ENCODE measurements at regions not wholly inside any gene's neighbourhood (a gene's known extent, or its start where the extent isn't known, plus 50 kb on each side); places are given as distances from the start of the nearest gene placed in this dataset.

- DNase-seq: no peak
- Histone ChIP-seq H3K27ac (ENCODE audit: insufficient read depth, low read length, poor library complexity, severe bottlenecking) (no peak overlapping the region), H3K27me3 (replicated peaks; ENCODE audit: control insufficient read depth, insufficient read depth, low read length, poor library complexity, severe bottlenecking) (no peaks in the 10 kb centered on the region), H3K9me3 (ENCODE audit: control insufficient read depth, low read length) (no peaks in the 10 kb centered on the region), H3K4me3 (ENCODE audit: insufficient read depth, low read depth, low read length, poor library complexity, severe bottlenecking) (no peak overlapping the region), H3K36me3 (ENCODE audit: control insufficient read depth, insufficient read depth, low read length) (no peaks in the 10 kb centered on the region), H3K4me1 (ENCODE audit: control insufficient read depth, insufficient read depth, low read length, poor library complexity, severe bottlenecking) (no peaks in the 10 kb centered on the region)
These were observed 1261.6 kb upstream of the TMEM132C start for GRCh38 chr12:127005406-127005805.

GRCh38 chr12:127006972-127007371, 1260.0 kb upstream of the TMEM132C start:
- DNase-seq: no peak
- Histone ChIP-seq H3K4me3 (ENCODE audit: insufficient read depth, low read depth, low read length, poor library complexity, severe bottlenecking) (no peak overlapping the region), H3K27ac (ENCODE audit: insufficient read depth, low read length, poor library complexity, severe bottlenecking) (no peak overlapping the region), H3K9me3 (ENCODE audit: control insufficient read depth, low read length) (no peaks in the 10 kb centered on the region), H3K4me1 (ENCODE audit: control insufficient read depth, insufficient read depth, low read length, poor library complexity, severe bottlenecking) (no peaks in the 10 kb centered on the region), H3K36me3 (ENCODE audit: control insufficient read depth, insufficient read depth, low read length) (no peaks in the 10 kb centered on the region), H3K27me3 (replicated peaks; ENCODE audit: control insufficient read depth, insufficient read depth, low read length, poor library complexity, severe bottlenecking) (no peaks in the 10 kb centered on the region)

GRCh38 chr12:127008755-127009403, 1258.1 kb upstream of the TMEM132C start:
- no peaks in the 10 kb centered on the region for H3K36me3 ChIP-seq (ENCODE audit: control insufficient read depth, insufficient read depth, low read length)
- DNase-seq: no peak
- no peak overlapping the region for H3K27ac ChIP-seq (ENCODE audit: insufficient read depth, low read length, poor library complexity, severe bottlenecking)
- no peaks in the 10 kb centered on the region for H3K4me1 ChIP-seq (ENCODE audit: control insufficient read depth, insufficient read depth, low read length, poor library complexity, severe bottlenecking)
- H3K4me3 ChIP-seq (ENCODE audit: insufficient read depth, low read depth, low read length, poor library complexity, severe bottlenecking): no peak overlapping the region
- no peaks in the 10 kb centered on the region for H3K9me3 ChIP-seq (ENCODE audit: control insufficient read depth, low read length)
- H3K27me3 ChIP-seq (replicated peaks; ENCODE audit: control insufficient read depth, insufficient read depth, low read length, poor library complexity, severe bottlenecking): no peaks in the 10 kb centered on the region

GRCh38 chr12:127012109-127012508, 1254.9 kb upstream of the TMEM132C start:
- Histone ChIP-seq H3K27me3 (replicated peaks; ENCODE audit: control insufficient read depth, insufficient read depth, low read length, poor library complexity, severe bottlenecking) (no peaks in the 10 kb centered on the region), H3K4me3 (ENCODE audit: insufficient read depth, low read depth, low read length, poor library complexity, severe bottlenecking) (no peak overlapping the region), H3K9me3 (ENCODE audit: control insufficient read depth, low read length) (no peaks in the 10 kb centered on the region), H3K4me1 (ENCODE audit: control insufficient read depth, insufficient read depth, low read length, poor library complexity, severe bottlenecking) (no peaks in the 10 kb centered on the region), H3K36me3 (ENCODE audit: control insufficient read depth, insufficient read depth, low read length) (no peaks in the 10 kb centered on the region), H3K27ac (ENCODE audit: insufficient read depth, low read length, poor library complexity, severe bottlenecking) (no peak overlapping the region)
- DNase-seq: no peak

GRCh38 chr12:127013197-127013596, 1253.8 kb upstream of the TMEM132C start:
- DNase-seq: no peak
- Histone ChIP-seq H3K27me3 (replicated peaks; ENCODE audit: control insufficient read depth, insufficient read depth, low read length, poor library complexity, severe bottlenecking) (no peaks in the 10 kb centered on the region), H3K4me3 (ENCODE audit: insufficient read depth, low read depth, low read length, poor library complexity, severe bottlenecking) (no peak overlapping the region), H3K27ac (ENCODE audit: insufficient read depth, low read length, poor library complexity, severe bottlenecking) (no peak overlapping the region), H3K4me1 (ENCODE audit: control insufficient read depth, insufficient read depth, low read length, poor library complexity, severe bottlenecking) (no peaks in the 10 kb centered on the region), H3K9me3 (ENCODE audit: control insufficient read depth, low read length) (no peaks in the 10 kb centered on the region), H3K36me3 (ENCODE audit: control insufficient read depth, insufficient read depth, low read length) (no peaks in the 10 kb centered on the region)

GRCh38 chr12:127014079-127014478, 1252.9 kb upstream of the TMEM132C start:
- Histone ChIP-seq H3K27ac (ENCODE audit: insufficient read depth, low read length, poor library complexity, severe bottlenecking) (no peak overlapping the region), H3K9me3 (ENCODE audit: control insufficient read depth, low read length) (no peaks in the 10 kb centered on the region), H3K4me1 (ENCODE audit: control insufficient read depth, insufficient read depth, low read length, poor library complexity, severe bottlenecking) (no peaks in the 10 kb centered on the region), H3K36me3 (ENCODE audit: control insufficient read depth, insufficient read depth, low read length) (no peaks in the 10 kb centered on the region), H3K27me3 (replicated peaks; ENCODE audit: control insufficient read depth, insufficient read depth, low read length, poor library complexity, severe bottlenecking) (no peaks in the 10 kb centered on the region), H3K4me3 (ENCODE audit: insufficient read depth, low read depth, low read length, poor library complexity, severe bottlenecking) (no peak overlapping the region)
- DNase-seq: no peak

- DNase-seq: no peak
- Histone ChIP-seq H3K4me3 (ENCODE audit: insufficient read depth, low read depth, low read length, poor library complexity, severe bottlenecking) (no peak overlapping the region), H3K9me3 (ENCODE audit: control insufficient read depth, low read length) (no peaks in the 10 kb centered on the region), H3K36me3 (ENCODE audit: control insufficient read depth, insufficient read depth, low read length) (no peaks in the 10 kb centered on the region), H3K27me3 (replicated peaks; ENCODE audit: control insufficient read depth, insufficient read depth, low read length, poor library complexity, severe bottlenecking) (no peaks in the 10 kb centered on the region), H3K4me1 (ENCODE audit: control insufficient read depth, insufficient read depth, low read length, poor library complexity, severe bottlenecking) (no peaks in the 10 kb centered on the region), H3K27ac (ENCODE audit: insufficient read depth, low read length, poor library complexity, severe bottlenecking) (no peak overlapping the region)
These were observed 1242.2 kb upstream of the TMEM132C start for GRCh38 chr12:127024791-127025190.

- Histone ChIP-seq H3K4me3 (ENCODE audit: insufficient read depth, low read depth, low read length, poor library complexity, severe bottlenecking) (no peak overlapping the region), H3K9me3 (ENCODE audit: control insufficient read depth, low read length) (no peaks in the 10 kb centered on the region), H3K36me3 (ENCODE audit: control insufficient read depth, insufficient read depth, low read length) (no peaks in the 10 kb centered on the region), H3K27ac (ENCODE audit: insufficient read depth, low read length, poor library complexity, severe bottlenecking) (no peak overlapping the region), H3K27me3 (replicated peaks; ENCODE audit: control insufficient read depth, insufficient read depth, low read length, poor library complexity, severe bottlenecking) (no peaks in the 10 kb centered on the region), H3K4me1 (ENCODE audit: control insufficient read depth, insufficient read depth, low read length, poor library complexity, severe bottlenecking) (no peaks in the 10 kb centered on the region)
- DNase-seq: no peak
These were observed 1241.4 kb upstream of the TMEM132C start for GRCh38 chr12:127025545-127025944.

GRCh38 chr12:127035011-127035879, 1231.7 kb upstream of the TMEM132C start:
- no peak overlapping the region for H3K27ac ChIP-seq (ENCODE audit: insufficient read depth, low read length, poor library complexity, severe bottlenecking)
- DNase-seq: no peak
- no peaks in the 10 kb centered on the region for H3K4me1 ChIP-seq (ENCODE audit: control insufficient read depth, insufficient read depth, low read length, poor library complexity, severe bottlenecking)
- no peak overlapping the region for H3K4me3 ChIP-seq (ENCODE audit: insufficient read depth, low read depth, low read length, poor library complexity, severe bottlenecking)
- no peaks in the 10 kb centered on the region for H3K27me3 ChIP-seq (replicated peaks; ENCODE audit: control insufficient read depth, insufficient read depth, low read length, poor library complexity, severe bottlenecking)
- H3K36me3 ChIP-seq (ENCODE audit: control insufficient read depth, insufficient read depth, low read length): no peaks in the 10 kb centered on the region
- H3K9me3 ChIP-seq (ENCODE audit: control insufficient read depth, low read length): no peaks in the 10 kb centered on the region

GRCh38 chr12:127038152-127038551, 1228.8 kb upstream of the TMEM132C start:
- Histone ChIP-seq H3K9me3 (ENCODE audit: control insufficient read depth, low read length) (no peaks in the 10 kb centered on the region), H3K4me3 (ENCODE audit: insufficient read depth, low read depth, low read length, poor library complexity, severe bottlenecking) (no peak overlapping the region), H3K36me3 (ENCODE audit: control insufficient read depth, insufficient read depth, low read length) (no peaks in the 10 kb centered on the region), H3K4me1 (ENCODE audit: control insufficient read depth, insufficient read depth, low read length, poor library complexity, severe bottlenecking) (no peaks in the 10 kb centered on the region), H3K27me3 (replicated peaks; ENCODE audit: control insufficient read depth, insufficient read depth, low read length, poor library complexity, severe bottlenecking) (no peaks in the 10 kb centered on the region), H3K27ac (ENCODE audit: insufficient read depth, low read length, poor library complexity, severe bottlenecking) (no peak overlapping the region)
- no peak for DNase-seq

Measured in effector memory CD4-positive, alpha-beta T cell (primary cell).